Activated naive CD4-positive, alpha-beta T cell treated with anti-CD3 and anti-CD28 coated beads, Interleukin-2, amount 50 U/mL, for 24 hours (primary cell): ENCODE measurements at regions not wholly inside any gene's neighbourhood (a gene's known extent, or its start where the extent isn't known, plus 50 kb on each side); places are given as distances from the start of the nearest gene placed in this dataset.

Source experiments
- H3K27ac Mint-ChIP-seq: one replicate; pipeline ENCODE4 v1.8.0; 2021; ENCODE audit warnings: mild to moderate bottlenecking, mixed read lengths
- H3K27me3 Mint-ChIP-seq: one replicate; pipeline ENCODE4 v1.8.0; 2021; ENCODE audit warnings: mixed read lengths
- H3K36me3 Mint-ChIP-seq: one replicate; pipeline ENCODE4 v1.8.0; 2021; ENCODE audit warnings: mixed read lengths
- H3K4me1 Mint-ChIP-seq: one replicate; pipeline ENCODE4 v1.8.0; 2021; ENCODE audit warnings: mixed read lengths
- H3K4me3 Mint-ChIP-seq: one replicate; pipeline ENCODE4 v1.8.0; 2021; ENCODE audit warnings: mild to moderate bottlenecking, mixed read lengths
- H3K9me3 Mint-ChIP-seq: one replicate; pipeline ENCODE4 v1.8.0; 2021; ENCODE audit warnings: mixed read lengths

DNA sequence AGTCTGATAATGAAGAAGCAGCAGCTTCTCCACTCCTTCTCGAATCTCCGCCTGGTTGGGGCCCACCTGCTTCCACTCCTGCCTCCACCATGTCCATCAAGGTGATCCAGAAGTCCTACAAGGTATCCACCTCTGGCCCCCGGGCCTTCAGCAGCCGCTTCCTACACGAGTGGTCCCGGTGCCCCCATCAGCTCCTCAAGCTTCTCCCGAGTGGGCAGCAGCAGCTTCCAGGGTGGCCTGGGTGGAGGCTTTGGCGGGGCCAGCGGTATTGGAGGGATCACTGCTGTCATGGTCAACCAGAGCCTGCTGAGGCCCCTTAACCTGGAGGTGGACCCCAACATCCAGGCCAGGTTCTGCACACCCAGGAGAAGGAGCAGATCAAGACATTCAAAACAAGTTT is 381.0 kb upstream of the USP15 start:
- no peak overlapping the region for H3K4me3 Mint-ChIP-seq
- H3K27me3 Mint-ChIP-seq: peaks cover 3% of the 10 kb centered on the region
- H3K9me3 Mint-ChIP-seq: peaks cover 3% of the 10 kb centered on the region
- H3K4me1 Mint-ChIP-seq: no peaks in the 10 kb centered on the region
- no peaks in the 10 kb centered on the region for H3K36me3 Mint-ChIP-seq
- H3K27ac Mint-ChIP-seq: no peak overlapping the region

GRCh38 chr12:61880186-61880585 is 380.0 kb upstream of the USP15 start:
- Mint-ChIP-seq H3K4me1 (no peaks in the 10 kb centered on the region), H3K27me3 (peaks cover 3% of the 10 kb centered on the region), H3K4me3 (no peak overlapping the region), H3K27ac (no peak overlapping the region), H3K36me3 (no peaks in the 10 kb centered on the region), H3K9me3 (peaks cover 3% of the 10 kb centered on the region)

- Mint-ChIP-seq H3K27me3 (peaks cover 8% of the 10 kb centered on the region), H3K36me3 (no peaks in the 10 kb centered on the region), H3K27ac (no peak overlapping the region), H3K9me3 (peaks cover 4% of the 10 kb centered on the region), H3K4me1 (no peaks in the 10 kb centered on the region), H3K4me3 (no peak overlapping the region)
These were observed 368.6 kb upstream of the USP15 start for GRCh38 chr12:61891632-61892031.

- no peak overlapping the region for H3K27ac Mint-ChIP-seq
- H3K27me3 Mint-ChIP-seq: peaks cover 5% of the 10 kb centered on the region
- no peak overlapping the region for H3K4me3 Mint-ChIP-seq
- H3K9me3 Mint-ChIP-seq: peaks cover 9% of the 10 kb centered on the region
- no peaks in the 10 kb centered on the region for H3K4me1 Mint-ChIP-seq
- H3K36me3 Mint-ChIP-seq: no peaks in the 10 kb centered on the region
These were observed 366.0 kb upstream of the USP15 start for GRCh38 chr12:61894168-61894567.

- H3K27me3 Mint-ChIP-seq: no peaks in the 10 kb centered on the region
- no peaks in the 10 kb centered on the region for H3K4me1 Mint-ChIP-seq
- H3K27ac Mint-ChIP-seq: no peak overlapping the region
- no peak overlapping the region for H3K4me3 Mint-ChIP-seq
- H3K9me3 Mint-ChIP-seq: peaks cover 9% of the 10 kb centered on the region
- no peaks in the 10 kb centered on the region for H3K36me3 Mint-ChIP-seq
These were observed 363.8 kb upstream of the USP15 start for GRCh38 chr12:61896436-61896835.

DNA sequence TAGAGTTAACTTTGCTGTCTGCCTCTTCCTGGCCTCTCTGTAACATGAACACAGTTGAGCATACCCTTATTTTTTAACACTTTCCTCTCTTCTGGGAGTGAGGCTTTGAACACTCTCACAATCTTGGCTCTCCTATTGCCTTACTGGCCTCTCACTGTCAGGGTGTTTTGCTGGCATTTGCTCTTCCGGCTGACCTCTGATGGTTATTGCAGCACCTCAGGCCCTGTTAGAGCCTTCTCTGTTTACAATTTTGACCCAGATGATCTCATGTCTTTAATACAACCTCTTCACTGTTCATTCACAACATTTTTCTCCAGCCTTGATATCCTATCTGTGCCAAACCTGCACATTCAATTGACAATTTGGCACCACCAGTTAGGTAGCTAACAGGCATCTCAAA is 357.8 kb upstream of the USP15 start:
- H3K27ac Mint-ChIP-seq: no peak overlapping the region

DNA sequence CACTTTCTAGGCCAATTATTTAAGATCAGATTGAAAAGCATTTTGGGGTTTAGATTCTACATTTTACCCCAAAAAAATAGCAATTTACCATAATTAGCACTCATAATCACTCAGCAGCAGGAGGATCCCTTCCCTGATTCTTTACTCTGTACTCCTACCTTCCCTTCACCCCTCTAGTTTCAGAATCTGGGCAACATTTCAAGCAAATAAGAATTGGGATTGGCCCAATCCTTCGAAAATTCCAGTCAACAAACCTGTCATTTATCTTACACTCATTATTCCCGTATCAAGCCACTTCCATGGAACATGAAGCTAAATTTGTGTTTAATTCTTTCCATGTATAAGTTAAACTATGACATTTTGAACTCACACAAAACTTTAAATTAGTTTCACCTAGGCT is 349.1 kb upstream of the USP15 start:
- Mint-ChIP-seq H3K4me1 (no peaks in the 10 kb centered on the region), H3K4me3 (no peak overlapping the region), H3K27ac (no peak overlapping the region), H3K27me3 (no peaks in the 10 kb centered on the region), H3K9me3 (no peaks in the 10 kb centered on the region), H3K36me3 (no peaks in the 10 kb centered on the region)

More for the DNA sequence above, 357.8 kb upstream of the USP15 start:
- H3K36me3 Mint-ChIP-seq: no peaks in the 10 kb centered on the region
- H3K9me3 Mint-ChIP-seq: peaks cover 15% of the 10 kb centered on the region
- no peaks in the 10 kb centered on the region for H3K4me1 Mint-ChIP-seq
- H3K27me3 Mint-ChIP-seq: no peaks in the 10 kb centered on the region
- no peak overlapping the region for H3K4me3 Mint-ChIP-seq

DNA sequence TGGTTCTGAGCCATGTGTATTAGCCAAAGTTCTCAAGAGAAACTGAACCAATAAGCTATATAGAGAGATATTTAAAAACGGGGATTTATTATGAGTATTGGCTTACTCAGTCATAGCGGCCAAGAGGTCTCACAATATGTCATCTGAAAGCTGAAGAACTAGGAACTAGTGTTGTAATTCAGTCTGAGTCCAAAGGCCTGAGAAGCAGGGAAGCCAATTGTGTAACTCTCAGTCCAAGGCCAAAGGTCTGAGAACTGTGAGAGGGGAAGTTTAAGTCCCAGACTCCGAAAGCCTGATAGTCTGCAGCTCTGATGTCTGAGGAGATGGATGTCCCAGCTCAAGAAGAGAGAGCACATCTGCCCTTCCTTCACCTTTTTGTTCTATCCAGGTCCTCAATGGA is 344.8 kb upstream of the USP15 start:
- Mint-ChIP-seq H3K27me3 (no peaks in the 10 kb centered on the region), H3K36me3 (no peaks in the 10 kb centered on the region), H3K4me3 (no peak overlapping the region), H3K9me3 (no peaks in the 10 kb centered on the region), H3K4me1 (no peaks in the 10 kb centered on the region), H3K27ac (no peak overlapping the region)

- Mint-ChIP-seq H3K36me3 (no peaks in the 10 kb centered on the region), H3K4me1 (no peaks in the 10 kb centered on the region), H3K4me3 (no peak overlapping the region), H3K27ac (no peak overlapping the region), H3K27me3 (peaks cover 3% of the 10 kb centered on the region), H3K9me3 (peaks cover 9% of the 10 kb centered on the region)
These were observed 343.4 kb upstream of the USP15 start for GRCh38 chr12:61916831-61917230.

- H3K36me3 Mint-ChIP-seq: no peaks in the 10 kb centered on the region
- H3K27me3 Mint-ChIP-seq: peaks cover 3% of the 10 kb centered on the region
- H3K27ac Mint-ChIP-seq: no peak overlapping the region
- H3K4me1 Mint-ChIP-seq: no peaks in the 10 kb centered on the region
- peaks cover 15% of the 10 kb centered on the region for H3K9me3 Mint-ChIP-seq
- H3K4me3 Mint-ChIP-seq: no peak overlapping the region
These were observed 340.5 kb upstream of the USP15 start for GRCh38 chr12:61919686-61920085.

DNA sequence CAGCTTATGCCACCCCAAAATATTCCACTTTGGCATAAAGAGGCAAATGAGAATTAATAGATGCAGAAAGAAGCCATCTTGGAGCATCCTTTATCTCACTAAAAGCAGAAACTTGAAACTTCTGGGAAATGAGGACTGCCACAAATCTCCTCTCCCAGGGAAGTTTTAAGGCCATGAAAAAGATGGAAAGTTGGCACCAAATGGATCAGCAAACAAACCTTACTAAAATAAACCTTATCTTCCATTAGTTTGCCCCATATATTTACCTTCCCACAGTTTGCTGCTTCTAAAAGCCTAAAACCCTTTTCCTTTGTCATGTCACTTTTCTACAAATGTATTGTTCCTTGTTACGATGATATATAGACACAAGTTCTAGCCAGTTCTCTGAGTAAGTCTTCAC is 340.0 kb upstream of the USP15 start:
- H3K4me1 Mint-ChIP-seq: no peaks in the 10 kb centered on the region
- H3K27me3 Mint-ChIP-seq: peaks cover 3% of the 10 kb centered on the region

DNA sequence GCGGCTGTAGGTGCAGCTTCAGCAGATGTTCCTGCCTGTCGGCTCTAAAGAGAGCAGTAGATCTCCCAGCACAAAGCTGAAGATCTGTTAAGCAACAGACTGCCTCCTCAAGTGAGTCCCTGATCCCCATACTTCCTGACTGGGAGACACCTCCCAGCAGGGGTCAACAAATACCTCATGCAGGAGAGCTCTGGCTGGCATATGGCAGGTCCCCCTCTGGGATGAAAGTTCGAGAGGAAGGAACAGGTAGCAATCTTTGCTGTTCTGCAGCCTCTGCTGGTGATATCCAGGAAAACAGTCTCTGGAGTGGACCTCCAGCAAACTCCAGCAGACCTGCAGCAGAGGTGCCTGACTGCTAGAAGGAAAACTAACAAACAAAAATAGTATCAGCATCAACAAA is 337.1 kb upstream of the USP15 start:
- Mint-ChIP-seq H3K27ac (no peak overlapping the region), H3K4me1 (no peaks in the 10 kb centered on the region), H3K27me3 (peaks cover 3% of the 10 kb centered on the region), H3K36me3 (no peaks in the 10 kb centered on the region), H3K4me3 (no peak overlapping the region), H3K9me3 (peaks cover 28% of the 10 kb centered on the region)

More for the DNA sequence above, 340.0 kb upstream of the USP15 start:
- Mint-ChIP-seq H3K27ac (no peak overlapping the region), H3K4me3 (no peak overlapping the region), H3K9me3 (peaks cover 21% of the 10 kb centered on the region), H3K36me3 (no peaks in the 10 kb centered on the region)

DNA sequence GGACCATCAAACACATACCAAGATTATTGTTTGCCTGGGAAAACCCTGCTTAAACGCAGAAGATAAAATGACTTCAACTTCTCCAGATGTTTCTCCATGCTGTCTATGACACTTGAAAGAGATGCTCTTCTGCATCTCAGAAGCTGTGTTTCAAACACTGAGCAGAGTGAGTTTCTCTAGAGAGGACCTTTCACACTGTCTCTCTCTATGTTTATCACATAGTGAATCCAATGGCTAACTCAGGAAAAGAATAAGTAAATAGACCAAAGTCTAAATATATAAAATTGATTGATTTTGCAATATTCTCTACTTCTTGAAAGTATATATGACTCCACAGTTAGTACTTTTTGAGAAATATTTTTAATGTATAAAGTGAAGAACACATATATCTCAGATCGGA is 325.6 kb upstream of the USP15 start:
- H3K9me3 Mint-ChIP-seq: peaks cover 6% of the 10 kb centered on the region
- no peaks in the 10 kb centered on the region for H3K4me1 Mint-ChIP-seq
- peaks cover 2% of the 10 kb centered on the region for H3K36me3 Mint-ChIP-seq
- H3K27me3 Mint-ChIP-seq: peaks cover 2% of the 10 kb centered on the region
- no peak overlapping the region for H3K4me3 Mint-ChIP-seq
- no peak overlapping the region for H3K27ac Mint-ChIP-seq

DNA sequence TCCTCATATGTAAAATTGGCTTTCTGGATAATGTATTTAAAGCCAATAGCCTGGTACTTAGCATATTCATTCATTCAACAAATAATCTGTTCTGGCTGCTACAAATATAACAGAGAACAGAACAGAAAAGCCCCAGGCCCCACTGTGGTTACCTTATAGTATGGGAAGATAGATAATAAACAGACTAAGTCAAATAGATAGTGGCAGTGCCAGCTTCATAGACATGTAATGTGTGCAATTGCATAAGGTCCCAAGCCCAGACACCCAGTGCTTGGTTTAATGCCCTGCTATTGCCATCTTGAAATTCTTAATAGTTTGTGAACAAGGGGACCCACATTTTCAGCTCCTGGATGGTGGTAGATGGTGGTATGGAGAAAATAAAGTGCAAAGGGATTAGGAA is 320.2 kb upstream of the USP15 start:
- no peaks in the 10 kb centered on the region for H3K9me3 Mint-ChIP-seq
- H3K4me3 Mint-ChIP-seq: no peak overlapping the region
- H3K36me3 Mint-ChIP-seq: peaks cover 2% of the 10 kb centered on the region
- no peaks in the 10 kb centered on the region for H3K27me3 Mint-ChIP-seq
- H3K4me1 Mint-ChIP-seq: no peaks in the 10 kb centered on the region
- H3K27ac Mint-ChIP-seq: no peak overlapping the region

DNA sequence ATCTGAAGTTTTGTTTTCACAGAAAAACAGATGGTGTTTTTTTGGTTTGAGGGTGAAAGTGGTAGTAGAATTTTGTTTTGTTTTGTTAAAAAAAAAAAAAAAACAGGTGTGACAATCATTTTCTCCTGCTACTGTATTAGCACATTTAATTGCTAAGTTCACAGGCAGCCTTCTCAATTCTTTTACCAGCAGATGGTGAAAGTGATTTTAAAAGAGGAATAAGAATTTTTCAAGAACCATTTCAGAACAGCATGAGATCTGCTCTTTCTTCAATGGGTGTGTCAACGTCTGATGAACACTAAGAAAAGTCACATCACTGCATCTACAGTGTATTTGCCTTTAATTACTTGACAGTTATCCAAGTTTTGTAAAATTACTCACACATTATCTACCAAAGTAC is 303.7 kb upstream of the USP15 start:
- H3K27me3 Mint-ChIP-seq: no peaks in the 10 kb centered on the region

DNA sequence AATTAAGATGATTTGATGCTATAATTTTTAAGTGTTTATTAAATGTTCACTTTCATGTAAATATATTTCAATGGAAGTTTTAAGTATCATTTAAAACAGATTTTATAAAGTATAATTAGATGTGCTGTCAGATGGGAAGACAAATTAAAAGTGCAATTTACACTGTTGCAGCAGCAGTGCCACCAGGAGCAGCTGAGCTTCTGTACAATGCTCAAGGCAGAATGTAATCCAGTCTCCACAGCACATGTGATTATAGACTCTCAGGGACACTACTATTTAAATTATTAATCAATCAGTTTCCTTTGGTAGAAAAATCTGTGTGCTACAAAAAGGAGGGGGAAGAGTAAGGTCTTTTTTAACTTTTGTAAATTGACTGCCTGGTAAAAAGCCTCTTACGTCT is 285.7 kb upstream of the USP15 start:
- Mint-ChIP-seq H3K36me3 (peaks cover 2% of the 10 kb centered on the region), H3K9me3 (peaks cover 6% of the 10 kb centered on the region), H3K4me1 (no peaks in the 10 kb centered on the region), H3K27ac (no peak overlapping the region), H3K27me3 (peaks cover 2% of the 10 kb centered on the region), H3K4me3 (no peak overlapping the region)

More for the DNA sequence above, 303.7 kb upstream of the USP15 start:
- H3K4me3 Mint-ChIP-seq: no peak overlapping the region
- no peak overlapping the region for H3K27ac Mint-ChIP-seq
- H3K36me3 Mint-ChIP-seq: no peaks in the 10 kb centered on the region
- H3K4me1 Mint-ChIP-seq: no peaks in the 10 kb centered on the region
- H3K9me3 Mint-ChIP-seq: no peaks in the 10 kb centered on the region

GRCh38 chr12:61985830-61986229 is 274.4 kb upstream of the USP15 start:
- no peaks in the 10 kb centered on the region for H3K4me1 Mint-ChIP-seq
- H3K27me3 Mint-ChIP-seq: no peaks in the 10 kb centered on the region
- no peaks in the 10 kb centered on the region for H3K9me3 Mint-ChIP-seq
- H3K4me3 Mint-ChIP-seq: no peak overlapping the region
- no peaks in the 10 kb centered on the region for H3K36me3 Mint-ChIP-seq
- H3K27ac Mint-ChIP-seq: no peak overlapping the region
